IPS-18c (cell line): ENCODE measurements at regions not wholly inside any gene's neighbourhood (a gene's known extent, or its start where the extent isn't known, plus 50 kb on each side); places are given as distances from the start of the nearest gene placed in this dataset.

Experiments
- H3K4me3 ChIP-seq: 2 replicates; pipeline ENCODE4 v1.7.0; 2013; ENCODE audit warnings: low read depth, mild to moderate bottlenecking, low read length, moderate library complexity; ENCODE audit not compliant: insufficient read depth
- H3K9me3 ChIP-seq: one replicate; pipeline ENCODE4 v1.6.1; 2013; ENCODE audit warnings: mild to moderate bottlenecking, low read length, moderate library complexity; ENCODE audit not compliant: control insufficient read depth, insufficient read depth

- H3K4me3 ChIP-seq, result no peak overlapping the region
- no peaks in the 10 kb centered on the region for H3K9me3 ChIP-seq
These were observed 173.6 kb downstream of the PHETA1 start for GRCh38 chr12:111195316-111195715.

- H3K9me3 ChIP-seq, result no peaks in the 10 kb centered on the region
- no peak overlapping the region for H3K4me3 ChIP-seq
These were observed 174.2 kb downstream of the PHETA1 start for GRCh38 chr12:111194703-111195051.

GRCh38 chr12:111193977-111194702, 174.8 kb downstream of the PHETA1 start:
- Histone ChIP-seq H3K4me3 (no peak overlapping the region), H3K9me3 (no peaks in the 10 kb centered on the region)

- H3K4me3 ChIP-seq, result no peak overlapping the region
These were observed 175.4 kb downstream of the PHETA1 start for GRCh38 chr12:111193496-111193895.

GRCh38 chr12:111193067-111193466, 175.8 kb downstream of the PHETA1 start:
- H3K9me3 ChIP-seq, result no peaks in the 10 kb centered on the region

More at GRCh38 chr12:111193496-111193895, 175.4 kb downstream of the PHETA1 start:
- H3K9me3 ChIP-seq, result no peaks in the 10 kb centered on the region

GRCh38 chr12:111192647-111193046, 176.2 kb downstream of the PHETA1 start:
- Histone ChIP-seq H3K9me3 (no peaks in the 10 kb centered on the region), H3K4me3 (no peak overlapping the region)

More at GRCh38 chr12:111193067-111193466, 175.8 kb downstream of the PHETA1 start:
- H3K4me3 ChIP-seq, result no peak overlapping the region

GRCh38 chr12:111190741-111191526, 178.0 kb downstream of the PHETA1 start:
- Histone ChIP-seq H3K4me3 (no peak overlapping the region), H3K9me3 (no peaks in the 10 kb centered on the region)

GRCh38 chr12:111189792-111190191, 179.1 kb downstream of the PHETA1 start:
- no peaks in the 10 kb centered on the region for H3K9me3 ChIP-seq
- no peak overlapping the region for H3K4me3 ChIP-seq

- no peaks in the 10 kb centered on the region for H3K9me3 ChIP-seq
- no peak overlapping the region for H3K4me3 ChIP-seq
These were observed 180.5 kb downstream of the PHETA1 start for GRCh38 chr12:111188436-111188835.

GRCh38 chr12:111186347-111186746, 182.5 kb downstream of the PHETA1 start:
- Histone ChIP-seq H3K9me3 (no peaks in the 10 kb centered on the region), H3K4me3 (no peak overlapping the region)

GRCh38 chr12:111185889-111186227, 183.0 kb downstream of the PHETA1 start:
- Histone ChIP-seq H3K9me3 (no peaks in the 10 kb centered on the region), H3K4me3 (no peak overlapping the region)

- no peak overlapping the region for H3K4me3 ChIP-seq
- H3K9me3 ChIP-seq, result no peaks in the 10 kb centered on the region
These were observed 183.5 kb downstream of the PHETA1 start for GRCh38 chr12:111185206-111185888.

- H3K9me3 ChIP-seq, result no peaks in the 10 kb centered on the region
- no peak overlapping the region for H3K4me3 ChIP-seq
These were observed 184.7 kb downstream of the PHETA1 start for GRCh38 chr12:111184161-111184560.

GRCh38 chr12:111183094-111183493, 185.8 kb downstream of the PHETA1 start:
- Histone ChIP-seq H3K9me3 (no peaks in the 10 kb centered on the region), H3K4me3 (no peak overlapping the region)

- no peaks in the 10 kb centered on the region for H3K9me3 ChIP-seq
- H3K4me3 ChIP-seq, result no peak overlapping the region
These were observed 186.5 kb downstream of the PHETA1 start for GRCh38 chr12:111182382-111182781.

- Histone ChIP-seq H3K9me3 (no peaks in the 10 kb centered on the region), H3K4me3 (no peak overlapping the region)
These were observed 187.7 kb downstream of the PHETA1 start for GRCh38 chr12:111181143-111181726.

GRCh38 chr12:111180426-111181142, 188.3 kb downstream of the PHETA1 start:
- no peaks in the 10 kb centered on the region for H3K9me3 ChIP-seq
- no peak overlapping the region for H3K4me3 ChIP-seq
